CD4-positive, alpha-beta T cell treated with Interferon gamma for 1 hour (primary cell): ENCODE measurements at regions not wholly inside any gene's neighbourhood (a gene's known extent, or its start where the extent isn't known, plus 50 kb on each side); places are given as distances from the start of the nearest gene placed in this dataset.
"Not testable (repeated sequence)": the region's sequence is repeated elsewhere in the genome, so short reads cannot be mapped to it uniquely, and the experiment has no call there.

Experiments
- DNase-seq: peaks from one replicate; pipeline ENCODE4 v3.0.0-alpha.2; 2020

DNA sequence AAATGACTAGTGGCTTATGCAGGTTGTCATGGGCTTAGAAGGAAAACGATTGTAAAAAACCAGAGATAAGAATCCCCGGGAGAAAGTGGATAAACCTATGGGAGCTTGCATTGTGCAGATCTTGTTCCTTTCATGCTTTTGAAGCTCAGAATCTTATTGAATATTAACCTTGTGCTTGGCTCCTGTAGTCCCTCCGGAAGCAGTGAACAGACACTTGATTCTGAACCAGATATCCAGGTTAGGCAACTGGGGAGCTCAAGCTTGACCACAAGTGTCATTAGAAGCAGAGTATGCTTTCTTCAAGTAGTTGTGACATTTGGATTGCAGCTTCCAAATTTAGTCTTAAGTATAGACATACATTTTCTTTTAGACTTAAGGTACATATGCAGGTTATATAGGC lies 212.6 kb upstream of the MOCS1 start:
- DNase-seq, result no peak

DNA sequence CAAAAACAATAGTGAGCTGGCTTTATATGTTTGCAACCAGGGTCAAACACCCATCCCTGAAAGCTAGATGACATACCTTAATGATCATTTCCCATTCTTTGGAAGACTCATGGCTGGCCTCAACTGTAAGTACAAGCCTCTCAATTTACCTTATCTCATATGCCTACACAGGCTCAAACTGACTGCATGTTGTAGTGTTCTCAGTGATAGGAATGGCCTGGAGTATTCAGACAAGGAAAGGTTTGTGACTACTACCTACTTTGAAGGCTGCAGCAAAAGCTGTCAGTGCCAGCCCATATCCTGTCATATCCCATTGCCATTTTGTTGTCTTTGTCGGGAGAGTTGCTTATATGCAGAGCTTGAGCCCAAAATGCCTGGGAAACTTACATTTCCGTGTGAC lies 205.2 kb upstream of the MOCS1 start:
- DNase-seq, result no peak

DNA sequence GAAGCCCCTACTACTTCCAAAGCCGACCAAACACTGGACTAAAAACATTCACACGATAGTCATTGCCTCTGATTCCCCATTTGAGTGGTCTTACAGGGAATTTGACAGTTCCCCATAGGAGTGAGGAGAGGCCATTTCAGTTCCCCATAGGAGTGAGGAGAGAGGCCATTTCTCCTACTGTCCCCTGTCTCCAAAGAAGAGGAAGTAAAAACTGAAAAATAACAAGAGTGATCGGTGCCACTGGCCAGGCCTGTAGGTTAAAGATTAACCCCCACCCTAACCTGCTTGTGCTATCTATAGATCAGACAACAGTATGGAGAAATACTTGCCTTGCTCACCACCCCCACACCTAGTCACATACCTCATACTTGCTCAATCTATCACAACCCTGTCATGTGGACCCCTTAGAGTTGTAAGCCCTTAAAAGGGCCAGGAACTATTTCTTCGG lies 204.0 kb upstream of the MOCS1 start:
- no peak for DNase-seq

DNA sequence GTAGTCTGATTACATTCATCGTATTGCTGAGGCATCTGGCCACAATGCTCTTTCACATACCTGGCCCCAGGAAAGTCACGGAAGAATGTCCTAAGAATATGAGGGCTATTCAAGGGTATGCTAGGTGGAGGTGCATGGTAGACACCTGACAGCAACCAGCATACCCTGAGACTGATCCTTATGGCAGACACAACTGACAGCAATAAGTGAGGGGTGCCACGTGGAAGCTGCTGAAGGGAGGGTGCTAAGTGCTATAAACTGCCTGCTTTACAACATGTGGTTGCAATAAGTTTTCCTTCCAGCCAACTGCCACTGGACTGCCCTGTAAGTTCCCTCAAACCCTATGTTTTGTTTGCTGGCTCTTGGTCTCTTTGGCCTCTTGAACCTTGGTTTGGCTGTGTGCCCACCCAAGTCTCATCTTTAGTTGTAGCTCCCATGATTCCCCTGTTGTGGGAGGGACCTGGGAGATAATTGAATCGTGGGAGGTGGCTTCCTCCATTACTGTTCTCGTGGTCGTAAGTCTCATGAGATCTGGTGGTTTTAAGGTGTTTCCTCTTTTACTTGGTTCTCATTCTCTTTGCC lies 201.3 kb upstream of the MOCS1 start:
- no peak for DNase-seq

DNA sequence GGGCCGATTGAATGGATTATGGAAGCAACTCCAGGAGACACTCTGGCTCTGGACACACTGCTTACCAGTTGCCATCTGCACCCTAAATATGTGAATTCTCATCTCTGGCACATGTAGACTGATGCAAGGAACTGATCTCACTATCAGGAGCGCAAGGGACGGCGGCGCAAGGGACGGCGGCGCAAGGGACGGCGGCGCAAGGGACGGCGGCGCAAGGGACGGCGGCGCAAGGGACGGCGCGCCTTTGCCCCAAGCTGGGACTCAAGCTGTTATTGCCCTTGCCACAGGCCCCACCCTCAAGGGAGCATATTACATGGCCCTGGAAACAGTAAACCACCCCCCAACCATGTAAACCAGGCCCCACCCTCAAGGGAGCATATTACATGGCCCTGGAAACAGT lies 199.7 kb upstream of the MOCS1 start:
- DNase-seq, result not testable (repeated sequence)

DNA sequence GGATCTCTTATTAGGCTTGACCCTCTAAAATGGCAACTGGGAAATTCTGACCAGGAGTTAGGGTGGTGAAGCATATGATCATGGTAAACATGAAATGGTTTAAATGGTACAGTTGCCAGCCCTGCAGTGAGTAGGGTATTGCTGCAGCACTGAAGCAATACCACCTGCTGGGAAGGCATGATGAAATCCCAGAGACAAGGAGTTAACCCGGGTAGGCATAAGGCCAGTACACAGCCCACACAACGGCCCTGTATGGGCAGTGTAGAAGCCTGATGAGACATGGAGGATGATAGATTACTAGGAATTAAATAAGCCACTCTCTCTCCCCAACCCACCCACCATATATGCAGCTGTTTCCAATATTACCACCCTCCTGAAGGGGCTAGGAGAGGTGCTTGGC lies 197.4 kb upstream of the MOCS1 start:
- DNase-seq, result no peak

DNA sequence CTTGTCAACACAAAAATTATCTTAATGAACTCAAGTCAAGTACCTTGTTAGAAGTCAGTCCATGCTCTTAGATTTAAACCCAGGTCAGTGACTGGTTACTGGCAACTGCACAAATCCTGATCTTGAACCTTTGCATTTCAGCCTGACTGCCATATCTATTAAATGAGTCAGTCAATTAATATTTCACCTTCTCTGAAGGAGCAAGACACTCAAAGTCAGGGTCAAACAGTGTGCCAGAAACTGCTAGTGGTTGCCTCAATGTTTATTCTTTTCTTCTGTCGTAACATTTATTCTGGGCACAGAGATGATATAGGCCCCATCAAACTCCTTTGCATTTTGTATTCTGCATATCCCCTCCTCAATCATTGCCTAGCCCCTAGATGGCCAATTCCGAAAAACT lies 193.9 kb upstream of the MOCS1 start:
- no peak for DNase-seq

DNA sequence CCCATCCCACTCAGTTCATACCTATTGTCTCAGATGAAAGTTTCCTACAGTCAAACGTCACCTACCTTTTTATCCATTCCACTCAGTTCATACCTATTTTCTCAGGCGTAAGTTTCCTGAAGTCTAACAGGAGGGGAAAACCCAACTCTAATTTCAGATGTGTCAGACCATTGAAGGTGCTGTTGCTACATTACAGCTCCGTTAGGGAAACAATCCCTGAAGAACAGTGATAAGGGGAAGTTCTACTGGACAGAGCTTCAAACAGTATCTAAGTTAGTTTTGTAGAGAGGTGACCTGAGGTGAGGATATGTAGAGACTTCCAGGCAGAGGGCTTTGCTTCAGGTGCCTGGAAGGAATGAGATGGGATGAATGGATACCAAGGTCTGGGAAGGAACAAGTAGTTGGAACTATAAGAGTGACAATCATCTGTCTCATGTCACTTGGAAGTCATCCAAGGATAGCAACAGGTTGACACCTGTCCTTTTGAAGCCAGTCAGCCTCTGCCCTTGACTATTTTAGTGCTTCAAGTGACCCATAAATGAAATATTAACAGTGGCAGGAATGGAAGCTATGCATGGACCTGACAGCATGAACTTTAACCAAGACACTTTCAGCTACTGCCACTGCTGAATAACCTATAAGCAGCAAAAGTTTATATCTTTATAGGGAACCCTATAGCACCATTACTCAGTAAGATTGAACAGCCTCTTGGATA lies 191.6 kb upstream of the MOCS1 start:
- no peak for DNase-seq

DNA sequence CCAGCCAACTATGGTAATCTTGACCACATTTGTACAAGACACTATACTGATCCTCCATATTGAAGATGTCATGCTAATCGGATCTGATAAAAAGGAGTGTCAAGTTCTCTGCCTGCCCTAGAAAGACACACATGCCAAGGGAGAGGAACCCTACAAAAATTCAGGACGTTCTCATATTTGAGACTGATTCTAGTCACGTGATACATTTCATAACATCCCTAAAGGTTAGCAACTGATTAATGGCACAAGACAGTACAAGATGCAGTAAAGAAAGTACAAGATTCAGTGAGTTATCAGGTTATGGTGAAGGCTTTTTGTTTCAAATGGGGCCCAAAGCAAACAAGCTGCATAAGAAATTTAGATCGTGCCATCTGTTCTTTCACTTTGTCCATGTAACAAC lies 190.7 kb upstream of the MOCS1 start:
- DNase-seq, result no peak

DNA sequence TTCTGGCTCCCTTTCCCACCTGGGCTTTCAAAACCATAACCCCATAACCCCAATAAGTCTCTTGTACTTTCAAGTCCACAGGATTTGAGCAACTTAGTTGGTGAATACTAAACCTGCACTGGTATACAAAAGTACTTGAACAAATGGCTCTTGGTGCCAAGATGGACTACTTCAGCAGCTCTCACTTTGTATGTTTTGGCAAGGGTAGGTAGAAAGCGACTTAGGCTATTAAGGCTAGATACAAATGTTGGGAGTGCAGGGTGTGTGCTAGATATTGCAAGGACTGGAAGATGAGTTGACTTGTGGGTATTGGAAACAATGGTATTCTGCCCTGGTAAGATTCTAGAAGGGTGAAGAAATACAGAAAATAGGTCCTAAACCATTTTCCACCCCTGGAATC lies 182.6 kb upstream of the MOCS1 start:
- no peak for DNase-seq

DNA sequence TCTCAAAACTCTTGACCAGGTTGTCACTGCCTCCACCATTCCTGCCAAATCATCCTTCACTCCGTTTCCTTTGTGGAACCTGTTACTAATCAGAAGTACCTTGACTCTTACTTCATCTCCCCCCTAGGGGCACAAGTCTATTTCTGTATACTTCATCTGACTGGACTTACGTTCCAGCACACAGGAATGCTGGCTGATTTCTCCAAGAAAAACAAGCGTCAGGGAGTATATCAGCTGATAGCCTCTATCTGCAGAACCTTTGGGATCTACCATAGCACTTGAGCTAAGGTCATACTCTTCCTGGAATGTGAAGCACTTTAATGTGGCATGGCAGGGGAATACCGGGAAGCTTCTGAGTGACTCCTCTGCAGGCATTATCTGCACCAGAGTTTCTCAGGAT lies 178.1 kb upstream of the MOCS1 start:
- DNase-seq, result no peak

DNA sequence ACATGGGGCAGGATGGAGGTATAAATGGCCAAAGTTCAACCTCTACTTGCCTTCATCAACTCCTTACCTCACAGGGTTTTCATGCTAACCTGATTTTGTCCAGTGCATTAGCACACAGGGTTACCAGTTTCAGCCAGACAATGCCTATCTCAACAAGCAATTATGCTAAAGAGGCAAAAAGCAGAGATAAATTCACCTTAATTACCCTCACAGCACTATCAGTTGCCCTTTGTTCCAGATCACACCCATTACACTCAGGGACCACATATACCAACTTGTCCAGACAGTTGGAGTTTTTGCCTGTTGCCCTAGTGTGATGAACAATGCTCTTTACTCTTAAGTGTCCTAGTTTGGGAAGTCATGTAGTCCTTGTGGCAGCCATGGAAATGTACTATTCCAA lies 174.5 kb upstream of the MOCS1 start:
- no peak for DNase-seq

DNA sequence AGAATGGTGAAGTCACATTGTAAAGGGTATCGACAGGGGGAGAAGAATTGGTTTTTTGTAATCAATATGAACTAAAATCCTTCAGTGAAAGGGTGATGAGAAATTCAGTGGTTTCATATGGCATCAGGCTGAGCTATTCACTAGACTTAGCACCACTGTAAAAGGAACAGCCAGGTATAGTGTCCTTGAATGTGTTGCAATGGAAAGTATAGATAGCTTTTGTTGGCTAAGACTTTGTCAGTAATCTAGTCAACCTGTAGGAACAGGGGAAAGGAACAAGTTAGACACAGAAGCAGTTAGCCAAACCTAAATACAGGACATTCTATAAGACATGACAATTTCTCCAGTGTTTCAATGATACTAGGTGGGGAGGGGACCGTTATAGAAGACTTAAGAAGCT lies 172.6 kb upstream of the MOCS1 start:
- no peak for DNase-seq

DNA sequence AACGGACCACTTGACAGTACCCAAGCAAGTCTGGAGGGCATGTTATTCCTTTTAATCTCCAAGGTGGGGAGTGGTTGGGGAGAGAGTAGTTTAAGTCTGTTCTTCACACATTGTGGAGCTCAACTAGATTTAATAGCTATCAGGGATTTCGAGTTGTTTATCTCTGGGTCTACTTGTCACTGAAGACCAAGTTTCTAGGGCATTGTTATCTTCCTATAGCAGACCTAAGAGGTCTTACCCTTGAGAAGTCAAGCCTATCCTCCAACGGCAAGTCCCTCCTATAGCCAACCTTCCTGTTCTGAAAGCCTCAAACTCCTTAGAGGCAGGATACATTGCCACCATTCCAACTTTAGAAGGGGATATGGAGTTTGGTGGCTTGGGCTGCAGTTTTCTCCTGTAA lies 164.5 kb upstream of the MOCS1 start:
- DNase-seq, result no peak

DNA sequence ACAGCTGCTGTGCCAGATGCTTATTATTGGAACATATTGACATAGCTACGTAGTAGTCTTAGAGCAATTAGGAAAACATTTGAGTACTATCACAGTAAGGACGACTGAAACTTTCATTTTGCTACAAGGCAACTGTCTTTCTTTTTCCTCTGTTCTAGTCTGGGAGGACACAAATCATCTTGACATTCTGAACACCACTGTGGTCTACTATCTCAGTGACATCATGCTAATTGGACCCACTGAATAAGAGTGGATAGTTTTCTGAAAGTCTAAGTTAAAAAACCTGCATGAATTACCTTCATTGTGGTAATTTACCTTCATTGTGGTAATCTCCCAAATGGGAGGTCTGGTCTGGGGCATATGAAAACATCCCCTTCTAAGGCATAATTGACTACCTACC lies 163.3 kb upstream of the MOCS1 start:
- DNase-seq, result no peak

DNA sequence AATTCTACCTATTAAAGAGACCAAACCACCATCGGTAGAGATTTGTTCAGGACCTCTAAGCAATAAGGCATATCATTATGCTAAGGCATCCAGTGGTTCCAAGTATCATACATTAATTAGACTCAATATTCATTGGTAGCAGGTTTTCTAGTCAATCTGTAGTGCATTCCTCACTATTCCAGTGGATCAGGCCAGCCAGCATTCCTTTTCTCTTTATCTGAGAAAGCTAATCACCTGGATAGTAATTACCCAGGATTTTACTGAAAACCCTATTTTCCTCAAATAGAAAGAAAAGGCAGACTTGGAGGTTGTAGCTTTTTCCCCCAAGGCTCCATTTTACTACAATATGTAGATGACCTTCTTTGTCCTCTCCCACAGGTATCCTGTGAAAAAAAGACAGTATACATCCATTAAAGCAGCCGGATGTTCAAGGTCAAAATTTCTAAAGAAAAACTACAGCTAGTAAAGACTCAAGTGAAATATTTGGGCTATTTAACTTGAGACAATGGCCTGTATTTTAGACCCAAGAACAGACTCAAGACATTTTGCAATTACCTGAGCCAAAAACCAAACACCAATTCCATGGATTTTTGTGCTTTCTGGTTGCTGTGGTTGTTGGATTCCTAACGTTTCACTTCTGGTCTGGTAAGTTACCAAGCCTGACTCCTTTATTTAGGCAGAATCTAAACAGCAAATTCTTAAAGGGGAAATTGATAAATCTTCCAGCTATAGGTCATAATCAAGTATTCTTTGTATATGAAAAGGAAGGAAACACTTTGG lies 149.1 kb upstream of the MOCS1 start:
- no peak for DNase-seq

DNA sequence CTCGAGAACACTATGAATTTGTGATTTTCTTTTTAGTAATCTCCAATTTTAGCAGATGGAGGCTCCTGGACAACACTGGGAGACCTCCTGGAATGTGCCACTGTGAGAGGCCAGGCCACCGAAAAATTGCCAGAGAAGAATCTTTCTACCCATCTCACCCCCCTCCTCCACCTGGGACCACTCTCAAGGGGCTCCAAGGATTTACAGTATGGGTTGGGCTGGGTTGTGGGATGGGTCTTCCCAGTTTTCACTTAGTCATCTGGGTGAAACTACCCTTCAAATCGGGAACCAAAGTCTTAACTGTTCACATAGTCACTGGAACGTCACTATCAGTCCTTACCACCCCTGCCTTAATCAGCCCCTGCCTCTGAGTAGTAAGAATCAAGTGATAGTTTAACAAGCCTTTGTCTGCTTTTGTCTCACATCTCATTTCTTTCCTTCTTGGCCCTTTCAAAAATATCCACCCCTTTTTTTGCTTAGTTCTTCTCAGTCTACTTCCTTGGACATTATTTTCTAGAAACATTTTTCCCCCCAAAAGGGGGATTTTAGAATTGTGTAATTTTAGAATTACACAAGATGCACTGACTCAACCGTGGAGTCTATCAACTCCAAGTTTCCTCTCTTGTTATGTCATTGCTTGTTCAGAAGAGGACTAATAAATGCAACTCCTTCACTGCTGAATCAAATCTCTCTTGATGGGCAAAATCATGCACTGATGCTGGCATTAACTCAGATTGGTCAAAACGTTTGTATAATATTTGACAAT lies 148.2 kb upstream of the MOCS1 start:
- no peak for DNase-seq

DNA sequence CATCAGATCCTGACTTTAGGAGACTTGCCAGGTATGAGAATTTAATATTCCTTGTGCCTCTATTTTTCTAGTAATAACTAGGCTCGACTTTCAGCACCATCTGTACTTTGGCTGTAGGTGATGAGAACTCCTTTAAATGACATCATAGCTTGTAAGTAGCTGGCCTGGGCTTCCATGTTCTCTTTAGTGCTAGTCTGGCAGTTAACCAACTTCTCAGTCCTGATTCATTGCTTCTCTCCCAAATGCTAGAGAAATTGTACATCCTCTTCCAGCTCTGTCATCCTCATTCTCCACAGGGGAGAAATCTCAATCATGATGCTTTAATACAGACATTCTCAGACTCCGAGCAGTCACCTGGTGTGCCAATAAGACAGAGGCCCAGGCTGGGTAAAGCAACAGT lies 143.5 kb upstream of the MOCS1 start:
- DNase-seq, result no peak

DNA sequence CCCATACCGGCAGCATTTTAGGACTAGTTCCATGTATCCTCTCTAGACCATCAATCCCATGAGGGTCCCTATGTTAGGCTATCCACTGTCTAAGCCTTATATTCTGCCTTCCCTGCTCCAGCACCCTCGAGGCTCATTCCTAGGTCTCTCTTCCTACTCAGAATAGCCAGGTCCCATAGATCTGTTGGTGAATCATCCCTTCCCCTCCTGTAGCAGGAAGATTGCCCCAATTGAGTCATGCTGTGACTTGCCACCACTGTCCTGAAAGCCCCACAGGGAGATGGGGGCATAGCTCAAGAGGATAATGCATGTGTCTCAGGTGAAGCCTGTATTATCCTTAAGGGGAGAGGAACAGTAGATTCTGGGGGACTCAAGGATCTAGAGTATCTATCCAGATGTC lies 143.1 kb upstream of the MOCS1 start:
- DNase-seq, result no peak

DNA sequence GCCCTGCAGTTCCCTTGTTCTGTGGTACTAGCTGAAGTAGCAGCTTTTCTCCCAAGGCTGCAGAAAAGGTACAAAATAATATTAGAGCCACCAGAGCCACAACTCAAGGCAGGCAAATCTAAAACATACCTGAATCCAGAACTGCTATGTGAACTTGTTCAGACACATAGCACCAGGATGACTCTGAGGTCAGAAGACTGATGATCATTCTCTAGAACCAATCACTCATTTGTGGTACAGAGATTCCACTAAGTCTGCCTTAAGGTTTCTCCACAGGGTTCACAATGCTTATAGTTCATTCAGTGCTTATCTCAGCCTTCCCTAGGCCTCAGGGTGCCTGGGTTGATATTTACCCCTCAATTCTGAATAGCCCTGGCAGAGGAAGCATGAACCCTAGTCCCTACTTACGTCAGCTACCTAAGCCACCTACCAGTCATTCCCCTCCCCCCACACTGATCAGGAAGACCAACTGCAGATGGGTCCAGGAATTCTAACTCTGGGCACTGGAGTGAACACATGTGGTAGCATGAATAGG lies 140.9 kb upstream of the MOCS1 start:
- no peak for DNase-seq

DNA sequence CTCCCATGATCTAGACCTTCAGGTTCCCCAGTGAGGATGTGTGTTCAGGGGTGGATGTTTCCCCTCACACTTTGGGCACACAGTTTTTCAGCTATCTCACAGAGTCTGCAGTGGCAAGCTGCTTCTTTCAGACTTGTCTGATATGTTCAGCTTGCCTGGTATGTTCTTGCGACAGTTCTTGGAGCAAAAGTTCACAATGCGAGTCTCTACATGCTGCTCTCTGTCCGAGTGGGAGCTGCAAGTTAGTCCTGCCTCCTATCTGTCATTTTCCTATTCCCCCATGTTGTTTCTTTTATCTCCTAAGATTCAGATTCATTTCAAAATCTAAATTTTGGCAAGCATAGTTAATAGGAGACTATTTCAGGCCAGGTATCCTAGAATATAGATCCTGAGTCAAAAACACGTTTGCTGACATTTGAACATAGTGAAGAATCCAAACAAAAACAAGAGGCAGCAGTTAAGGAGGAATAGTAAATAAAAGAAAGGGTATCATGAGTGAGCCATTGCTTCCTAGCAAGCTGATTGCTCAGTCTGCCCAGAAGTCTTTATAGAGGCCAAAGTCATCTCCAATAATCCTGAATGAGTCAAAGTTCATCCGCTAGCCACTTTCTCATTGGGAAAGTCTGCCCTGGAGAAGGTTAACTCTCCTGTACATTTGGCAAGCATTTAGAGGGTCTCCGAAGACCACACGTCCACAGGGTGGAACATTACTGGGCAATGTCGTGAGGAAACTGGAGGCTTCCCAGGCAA lies 140.2 kb upstream of the MOCS1 start:
- DNase-seq, result no peak

DNA sequence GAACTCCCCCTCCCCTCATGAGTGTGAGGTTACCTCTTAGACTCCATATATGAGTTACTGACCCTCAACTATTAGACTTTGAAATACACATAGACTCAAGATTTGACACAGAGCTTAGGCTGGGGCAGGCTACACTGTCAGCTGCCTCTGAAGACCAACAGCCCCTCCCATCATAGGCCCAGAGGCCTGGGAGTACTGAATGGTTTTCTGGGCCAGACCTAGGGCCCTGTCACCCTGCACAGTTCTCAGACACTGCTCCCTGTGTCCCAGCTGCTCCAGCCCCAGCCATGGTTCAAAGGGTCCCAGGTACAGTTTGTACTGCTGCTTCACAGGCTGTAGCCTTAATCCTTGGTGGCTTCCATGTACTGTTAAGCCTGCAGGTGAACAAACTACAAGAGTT lies 132.1 kb upstream of the MOCS1 start:
- DNase-seq, result no peak

DNA sequence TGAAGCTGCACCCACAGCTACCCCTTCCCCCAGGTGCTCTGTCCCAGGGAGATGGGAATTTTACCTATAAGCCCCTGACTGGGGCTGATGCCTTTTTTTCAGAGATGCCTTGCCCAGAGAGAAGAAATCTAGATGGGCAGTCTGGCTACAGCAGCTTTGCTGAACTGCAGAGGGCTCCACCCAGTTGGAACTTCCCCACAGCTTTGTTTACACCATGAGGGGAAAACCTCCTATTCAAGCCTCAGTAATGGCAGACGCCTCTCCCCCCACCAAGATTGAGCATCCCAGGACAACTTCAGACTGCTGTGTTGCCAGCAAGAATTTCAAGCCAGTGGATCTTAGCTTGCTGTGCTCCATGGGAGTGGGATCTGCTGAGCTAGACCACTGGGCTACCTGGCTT lies 122.6 kb upstream of the MOCS1 start:
- no peak for DNase-seq
